ENCODE measurements at regions not wholly inside any gene's neighbourhood (a gene's known extent, or its start where the extent isn't known, plus 50 kb on each side); places are given as distances from the start of the nearest gene placed in this dataset.

DNA sequence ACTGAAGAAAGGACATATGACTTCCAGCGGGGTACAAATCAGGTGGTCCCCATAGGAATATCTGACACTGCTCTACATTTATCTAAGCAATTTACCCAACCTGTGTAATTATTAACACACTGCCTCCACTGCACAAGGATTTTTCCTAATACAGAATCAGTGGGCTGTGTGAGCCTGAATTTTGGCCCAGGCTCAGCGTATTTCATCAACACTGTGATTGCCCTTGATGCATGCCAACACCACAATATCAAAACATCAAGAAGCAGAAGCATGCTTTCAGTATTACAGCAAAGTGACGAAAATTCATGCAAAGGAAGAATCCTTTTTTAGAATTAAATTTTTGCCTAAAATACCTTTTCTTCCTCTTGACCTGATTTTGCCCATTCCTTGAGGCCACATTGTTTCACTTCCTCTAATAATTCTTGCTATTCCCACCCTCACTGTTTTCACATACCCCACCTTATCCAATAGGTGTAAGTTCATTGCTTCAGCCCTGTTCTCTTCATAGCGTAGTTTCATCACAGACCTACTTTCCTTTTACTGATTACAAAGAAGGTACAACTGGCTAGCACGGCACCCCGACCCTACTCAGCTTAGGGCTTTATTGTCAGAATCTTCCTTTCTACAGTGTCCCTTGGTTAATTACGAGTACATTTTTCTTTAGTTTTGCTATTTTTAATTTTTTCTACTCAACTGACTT, 83.7 kb upstream of the PTCHD4 start:
- 87% methylated on average over 7 of the region's 7 CpGs for WGBS
- DNase-seq (peak in 1 of 3 donors; percentile 18), ATAC-seq (no peak)
- Histone ChIP-seq H3K27ac (ENCODE audit: low read length) (no peak overlapping the region), H3K27me3 (ENCODE audit: control insufficient read depth, insufficient read depth) (no peaks in the 10 kb centered on the region), H3K4me3 (ENCODE audit: low read length) (no peak overlapping the region), H3K9me3 (ENCODE audit: control insufficient read depth, low read length) (no peaks in the 10 kb centered on the region), H3K4me1 (ENCODE audit: control insufficient read depth, insufficient read depth, low read length) (no peaks in the 10 kb centered on the region)
- intact Hi-C loops (cut with DNase I): no loop called here

- Histone ChIP-seq H3K27me3 (ENCODE audit: control insufficient read depth, insufficient read depth) (no peaks in the 10 kb centered on the region), H3K9me3 (ENCODE audit: control insufficient read depth, low read length) (no peaks in the 10 kb centered on the region), H3K27ac (ENCODE audit: low read length) (no peak overlapping the region), H3K4me1 (ENCODE audit: control insufficient read depth, insufficient read depth, low read length) (no peaks in the 10 kb centered on the region), H3K4me3 (ENCODE audit: low read length) (no peak overlapping the region)
- WGBS: 91% methylated on average over 2 of the region's 2 CpGs
- DNase-seq: no peak
- intact Hi-C loops (cut with DNase I): no loop called here
- ATAC-seq: no peak
These were observed 77.2 kb upstream of the PTCHD4 start for GRCh38 chr6:48188158-48188557.

- Histone ChIP-seq H3K4me3 (ENCODE audit: low read length) (no peak overlapping the region), H3K9me3 (ENCODE audit: control insufficient read depth, low read length) (no peaks in the 10 kb centered on the region), H3K27me3 (ENCODE audit: control insufficient read depth, insufficient read depth) (no peaks in the 10 kb centered on the region), H3K27ac (ENCODE audit: low read length) (no peak overlapping the region), H3K4me1 (ENCODE audit: control insufficient read depth, insufficient read depth, low read length) (no peaks in the 10 kb centered on the region)
- intact Hi-C loops (cut with DNase I): no loop called here
- 95% methylated on average over 1 of the region's 1 CpG for WGBS
- ATAC-seq: no peak
- no peak for DNase-seq
These were observed 75.7 kb upstream of the PTCHD4 start for GRCh38 chr6:48186746-48187145.

- no peak overlapping the region for H3K4me3 ChIP-seq (ENCODE audit: low read length)
- intact Hi-C loops (cut with DNase I): no loop called here
- no peaks in the 10 kb centered on the region for H3K27me3 ChIP-seq (ENCODE audit: control insufficient read depth, insufficient read depth)
- H3K4me1 ChIP-seq (ENCODE audit: control insufficient read depth, insufficient read depth, low read length): no peaks in the 10 kb centered on the region
- DNase-seq: no peak
- H3K9me3 ChIP-seq (ENCODE audit: control insufficient read depth, low read length): no peaks in the 10 kb centered on the region
- ATAC-seq: no peak
- H3K27ac ChIP-seq (ENCODE audit: low read length): no peak overlapping the region
These were observed 73.7 kb upstream of the PTCHD4 start for GRCh38 chr6:48184648-48185047.

DNA sequence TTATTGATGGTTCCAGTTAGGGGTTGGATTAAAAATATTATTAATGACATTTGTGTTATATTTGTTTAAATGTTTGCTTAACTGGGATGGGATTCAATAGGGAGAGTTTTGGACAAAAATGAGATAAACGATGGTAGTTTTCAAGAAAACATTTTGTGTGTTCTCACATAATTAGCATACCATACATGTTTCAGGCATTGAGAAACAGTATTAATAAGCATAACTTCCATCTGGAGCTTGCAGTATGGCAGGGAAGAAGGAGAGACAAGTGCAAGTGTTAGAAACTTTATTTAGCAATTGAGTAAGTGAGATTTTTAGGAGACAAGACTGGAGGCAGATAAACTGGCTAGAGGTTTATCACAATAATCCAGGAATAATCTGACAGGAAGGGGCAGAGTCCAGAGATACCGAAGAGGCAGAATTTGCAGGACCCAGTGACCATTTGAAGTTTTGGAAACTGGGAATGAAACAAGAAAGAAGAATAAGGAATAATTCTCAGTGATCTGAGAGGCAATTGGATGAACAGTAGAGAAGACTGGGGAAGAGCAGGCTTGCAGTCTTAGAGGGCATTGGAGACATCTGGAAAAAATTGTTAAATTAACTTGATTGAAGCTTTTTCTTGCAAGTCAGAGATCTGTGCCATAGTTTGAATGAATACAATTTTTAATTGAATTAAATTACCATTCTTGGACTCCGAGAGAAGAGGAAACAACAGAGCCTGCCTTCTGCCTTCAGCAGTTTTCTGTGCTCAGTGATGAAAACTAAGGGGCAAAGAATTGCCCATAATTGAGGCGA, 73.0 kb upstream of the PTCHD4 start:
- H3K27me3 ChIP-seq (ENCODE audit: control insufficient read depth, insufficient read depth): no peaks in the 10 kb centered on the region
- H3K27ac ChIP-seq (ENCODE audit: low read length): no peak overlapping the region
- H3K4me1 ChIP-seq (ENCODE audit: control insufficient read depth, insufficient read depth, low read length): no peaks in the 10 kb centered on the region
- 64% methylated on average over 4 of the region's 4 CpGs for WGBS
- ATAC-seq (no peak), DNase-seq (no peak)
- intact Hi-C loops (cut with DNase I): no loop called here
- H3K4me3 ChIP-seq (ENCODE audit: low read length): no peak overlapping the region
- no peaks in the 10 kb centered on the region for H3K9me3 ChIP-seq (ENCODE audit: control insufficient read depth, low read length)

- ATAC-seq (no peak), DNase-seq (no peak)
- Histone ChIP-seq H3K27me3 (ENCODE audit: control insufficient read depth, insufficient read depth) (no peaks in the 10 kb centered on the region), H3K4me3 (ENCODE audit: low read length) (no peak overlapping the region), H3K9me3 (ENCODE audit: control insufficient read depth, low read length) (no peaks in the 10 kb centered on the region), H3K4me1 (ENCODE audit: control insufficient read depth, insufficient read depth, low read length) (no peaks in the 10 kb centered on the region), H3K27ac (ENCODE audit: low read length) (no peak overlapping the region)
- WGBS: 91% methylated on average over 1 of the region's 1 CpG
- intact Hi-C loops (cut with DNase I): no loop called here
These were observed 72.2 kb upstream of the PTCHD4 start for GRCh38 chr6:48183178-48183577.

GRCh38 chr6:48178700-48179099, 67.7 kb upstream of the PTCHD4 start:
- Histone ChIP-seq H3K4me3 (ENCODE audit: low read length) (no peak overlapping the region), H3K27ac (ENCODE audit: low read length) (no peak overlapping the region), H3K4me1 (ENCODE audit: control insufficient read depth, insufficient read depth, low read length) (no peaks in the 10 kb centered on the region), H3K27me3 (ENCODE audit: control insufficient read depth, insufficient read depth) (no peaks in the 10 kb centered on the region), H3K9me3 (ENCODE audit: control insufficient read depth, low read length) (no peaks in the 10 kb centered on the region)
- no peak for ATAC-seq
- no peak for DNase-seq
- 89% methylated on average over 2 of the region's 2 CpGs for WGBS
- intact Hi-C loops (cut with DNase I): no loop called here

DNA sequence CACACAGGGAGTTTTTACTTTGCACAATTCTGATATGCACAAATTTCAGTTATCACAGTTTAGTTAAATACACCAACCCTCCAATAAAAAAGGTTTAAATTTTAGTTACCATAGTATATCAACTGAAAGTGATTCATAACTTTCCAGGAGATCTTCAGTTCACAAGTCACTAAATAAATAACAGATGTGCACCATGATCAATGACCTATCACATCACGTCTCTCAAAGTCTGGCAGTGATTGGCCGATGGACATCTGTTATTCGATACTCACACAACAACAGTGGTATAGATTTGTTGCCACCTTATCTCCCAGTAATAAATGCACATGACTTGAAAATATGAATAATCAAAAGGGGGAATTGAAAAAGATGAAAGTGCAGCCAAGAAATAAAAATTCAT, 66.8 kb upstream of the PTCHD4 start:
- Histone ChIP-seq H3K9me3 (ENCODE audit: control insufficient read depth, low read length) (no peaks in the 10 kb centered on the region), H3K27ac (ENCODE audit: low read length) (no peak overlapping the region), H3K4me3 (ENCODE audit: low read length) (no peak overlapping the region), H3K27me3 (ENCODE audit: control insufficient read depth, insufficient read depth) (no peaks in the 10 kb centered on the region), H3K4me1 (ENCODE audit: control insufficient read depth, insufficient read depth, low read length) (no peaks in the 10 kb centered on the region)
- intact Hi-C loops (cut with DNase I): no loop called here
- WGBS: 91% methylated on average over 3 of the region's 3 CpGs
- no peak for DNase-seq
- ATAC-seq: no peak

DNA sequence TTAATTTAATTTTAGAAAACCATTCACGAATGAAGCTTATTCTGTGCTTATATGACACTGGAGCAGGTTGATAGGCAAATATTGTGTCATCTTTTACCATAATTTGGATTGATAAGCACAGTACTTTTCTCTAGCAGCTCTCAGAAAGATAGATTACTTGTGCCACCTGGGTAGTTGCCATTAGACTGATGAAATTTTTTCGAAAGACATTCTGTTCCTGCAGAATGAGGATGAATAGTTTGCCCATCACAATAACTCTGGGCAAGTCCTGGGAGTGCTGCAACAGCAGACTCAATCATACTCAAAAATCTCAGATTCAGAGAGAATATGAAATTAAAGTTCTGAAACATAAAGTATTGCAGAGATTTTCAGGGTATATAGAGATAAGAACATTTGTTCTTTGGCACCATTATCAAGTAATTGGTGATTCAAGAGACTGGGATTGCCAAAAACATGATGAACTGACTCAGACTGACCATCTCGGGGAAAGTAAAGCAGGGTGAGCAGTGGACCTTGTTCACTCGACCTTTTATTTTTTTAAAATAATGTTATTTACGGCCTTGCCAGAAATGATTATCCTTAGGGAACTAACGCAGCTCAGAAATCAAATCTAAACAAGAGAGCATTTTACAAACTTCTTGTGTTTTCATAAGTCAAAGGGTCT, 65.8 kb upstream of the PTCHD4 start:
- WGBS: 62% methylated on average over 6 of the region's 6 CpGs
- no peak overlapping the region for H3K27ac ChIP-seq (ENCODE audit: low read length)
- H3K27me3 ChIP-seq (ENCODE audit: control insufficient read depth, insufficient read depth): no peaks in the 10 kb centered on the region
- intact Hi-C loops (cut with DNase I): no loop called here
- H3K9me3 ChIP-seq (ENCODE audit: control insufficient read depth, low read length): no peaks in the 10 kb centered on the region
- DNase-seq (no peak), ATAC-seq (no peak)
- H3K4me3 ChIP-seq (ENCODE audit: low read length): no peak overlapping the region
- H3K4me1 ChIP-seq (ENCODE audit: control insufficient read depth, insufficient read depth, low read length): no peaks in the 10 kb centered on the region

DNA sequence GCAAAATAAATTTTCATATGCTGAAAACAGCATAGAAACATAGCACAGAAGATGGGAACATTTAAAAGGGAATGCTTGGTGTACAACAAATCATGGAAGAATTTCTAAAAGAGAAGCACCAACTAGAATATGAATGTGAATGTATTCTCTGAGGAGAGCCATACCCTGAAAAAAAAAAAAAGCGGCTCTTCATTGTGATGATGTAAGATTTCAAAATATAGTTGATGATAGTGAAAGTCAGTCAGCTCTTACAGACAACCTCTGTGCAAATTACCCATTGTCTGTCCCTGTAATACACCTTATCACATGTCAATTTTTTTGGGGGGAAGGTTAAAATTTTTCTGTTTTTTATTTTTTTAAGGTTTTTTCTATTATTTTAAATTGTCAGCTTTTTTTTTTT, 58.6 kb upstream of the PTCHD4 start:
- no peak overlapping the region for H3K27ac ChIP-seq (ENCODE audit: low read length)
- DNase-seq: no peak
- 67% methylated on average over 1 of the region's 1 CpG for WGBS
- ATAC-seq: no peak
- H3K9me3 ChIP-seq (ENCODE audit: control insufficient read depth, low read length): no peaks in the 10 kb centered on the region
- no peaks in the 10 kb centered on the region for H3K27me3 ChIP-seq (ENCODE audit: control insufficient read depth, insufficient read depth)
- H3K4me1 ChIP-seq (ENCODE audit: control insufficient read depth, insufficient read depth, low read length): no peaks in the 10 kb centered on the region
- intact Hi-C loops (cut with DNase I): no loop called here
- H3K4me3 ChIP-seq (ENCODE audit: low read length): no peak overlapping the region

Measured in right cardiac atrium (tissue), 5 donors.